Activated CD4-positive, alpha-beta T cell treated with anti-CD3 and anti-CD28 coated beads, Interleukin-2, amount 10 ng/mL, durations not matched to agents 24 days and 14 days (primary cell): ENCODE measurements at regions not wholly inside any gene's neighbourhood (a gene's known extent, or its start where the extent isn't known, plus 50 kb on each side); places are given as distances from the start of the nearest gene placed in this dataset.
"Not testable (repeated sequence)": the region's sequence is repeated elsewhere in the genome, so short reads cannot be mapped to it uniquely, and the experiment has no call there.

Source experiments
- DNase-seq: peaks from one replicate; pipeline ENCODE4 v3.0.0; 2022
- H3K27ac Mint-ChIP-seq: one replicate; pipeline ENCODE4 v1.8.0; 2022; ENCODE audit warnings: mild to moderate bottlenecking, mixed read lengths
- H3K27me3 Mint-ChIP-seq: one replicate; pipeline ENCODE4 v1.8.0; 2022; ENCODE audit warnings: mixed read lengths
- H3K36me3 Mint-ChIP-seq: one replicate; pipeline ENCODE4 v1.8.0; 2022; ENCODE audit warnings: low read depth, mild to moderate bottlenecking, mixed read lengths
- H3K4me1 Mint-ChIP-seq: one replicate; pipeline ENCODE4 v1.8.0; 2021; ENCODE audit warnings: mixed read lengths
- H3K4me3 Mint-ChIP-seq: one replicate; pipeline ENCODE4 v1.8.0; 2022; ENCODE audit warnings: mild to moderate bottlenecking, moderate library complexity, mixed read lengths
- H3K9me3 Mint-ChIP-seq: one replicate; pipeline ENCODE4 v1.8.0; 2021; ENCODE audit warnings: mixed read lengths
- intact Hi-C: fragments of 100-400 bp; cut with micrococcal nuclease; formaldehyde crosslinking; loops from one replicate; pipeline ENCODE4 v1.15.1; 2023

DNA sequence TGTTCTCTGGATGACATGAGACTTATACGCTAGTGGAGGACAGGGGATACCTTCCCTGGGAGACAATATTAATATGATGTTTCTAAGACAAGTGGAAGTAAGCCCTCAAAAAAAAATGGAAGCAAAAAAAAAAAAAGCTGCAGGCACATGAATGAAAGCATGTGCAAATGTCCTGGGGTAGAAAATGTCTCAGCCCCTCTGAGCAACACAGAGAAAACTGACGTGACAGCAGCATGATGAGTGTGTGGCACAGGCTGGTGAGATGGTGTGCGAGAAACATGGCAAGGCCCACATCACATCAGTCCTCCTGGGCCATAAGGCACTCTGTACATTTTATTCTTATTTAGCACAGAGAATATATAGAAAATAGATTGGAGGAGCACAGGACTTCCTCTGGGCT, 254.7 kb upstream of the PFKP start:
- no peaks in the 10 kb centered on the region for H3K9me3 Mint-ChIP-seq
- no peak overlapping the region for H3K4me3 Mint-ChIP-seq
- no peaks in the 10 kb centered on the region for H3K4me1 Mint-ChIP-seq
- H3K27ac Mint-ChIP-seq: no peak overlapping the region
- intact Hi-C loops: no loop called here
- peak; percentile 7 for DNase-seq
- H3K27me3 Mint-ChIP-seq: no peaks in the 10 kb centered on the region
- no peaks in the 10 kb centered on the region for H3K36me3 Mint-ChIP-seq

- Mint-ChIP-seq H3K4me3 (no peak overlapping the region), H3K36me3 (no peaks in the 10 kb centered on the region), H3K27me3 (peaks cover 3% of the 10 kb centered on the region), H3K27ac (no peak overlapping the region), H3K4me1 (no peaks in the 10 kb centered on the region), H3K9me3 (no peaks in the 10 kb centered on the region)
- intact Hi-C loops: no loop called here
- DNase-seq: peak; percentile 26
These were observed 267.2 kb upstream of the PFKP start for GRCh38 chr10:2800178-2800577.

- Mint-ChIP-seq H3K4me3 (no peak overlapping the region), H3K36me3 (no peaks in the 10 kb centered on the region), H3K27ac (no peak overlapping the region), H3K9me3 (peaks cover 3% of the 10 kb centered on the region), H3K27me3 (peaks cover 5% of the 10 kb centered on the region), H3K4me1 (no peaks in the 10 kb centered on the region)
- intact Hi-C loops: no loop called here
- DNase-seq: peak; percentile 22
These were observed 268.9 kb upstream of the PFKP start for GRCh38 chr10:2798336-2799022.

DNA sequence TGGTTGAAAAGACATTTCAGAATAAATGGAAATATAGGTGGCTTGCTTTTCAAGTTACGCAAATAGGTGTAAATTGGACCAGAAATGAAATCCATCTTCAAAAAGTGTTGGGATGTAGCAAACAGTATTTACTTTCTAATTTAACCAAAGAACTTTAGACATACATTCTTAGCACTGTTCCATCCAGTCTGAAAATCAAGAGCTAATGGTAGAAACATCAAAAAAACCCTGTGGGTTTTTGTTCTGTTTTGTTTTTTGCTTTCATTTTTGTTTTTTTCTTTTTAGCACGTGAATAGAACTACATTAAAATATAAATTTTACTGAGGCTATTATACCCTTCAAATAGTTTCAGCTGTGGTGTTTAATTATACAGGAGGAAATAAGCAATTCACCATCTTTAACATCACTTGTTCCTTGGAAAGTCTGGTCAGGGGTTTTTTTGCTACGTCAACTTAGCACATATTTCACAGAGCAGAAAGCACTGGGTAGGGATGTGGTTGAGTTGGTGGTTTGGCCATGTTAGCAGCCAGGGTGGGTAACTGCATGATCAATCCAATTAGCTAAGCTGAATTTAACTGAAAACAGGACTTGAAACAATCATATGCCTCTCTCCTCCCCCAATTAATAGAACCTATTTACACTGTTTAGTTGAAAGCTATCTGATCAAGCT, 275.4 kb upstream of the PFKP start:
- H3K36me3 Mint-ChIP-seq: no peaks in the 10 kb centered on the region
- no peak overlapping the region for H3K4me3 Mint-ChIP-seq
- peak overlapping the region; percentile 29 for H3K27ac Mint-ChIP-seq
- H3K9me3 Mint-ChIP-seq: peaks cover 3% of the 10 kb centered on the region
- peaks cover 5% of the 10 kb centered on the region for H3K4me1 Mint-ChIP-seq
- peaks cover 4% of the 10 kb centered on the region for H3K27me3 Mint-ChIP-seq
- peak; percentile 79 for DNase-seq
- intact Hi-C loops: no loop called here

DNA sequence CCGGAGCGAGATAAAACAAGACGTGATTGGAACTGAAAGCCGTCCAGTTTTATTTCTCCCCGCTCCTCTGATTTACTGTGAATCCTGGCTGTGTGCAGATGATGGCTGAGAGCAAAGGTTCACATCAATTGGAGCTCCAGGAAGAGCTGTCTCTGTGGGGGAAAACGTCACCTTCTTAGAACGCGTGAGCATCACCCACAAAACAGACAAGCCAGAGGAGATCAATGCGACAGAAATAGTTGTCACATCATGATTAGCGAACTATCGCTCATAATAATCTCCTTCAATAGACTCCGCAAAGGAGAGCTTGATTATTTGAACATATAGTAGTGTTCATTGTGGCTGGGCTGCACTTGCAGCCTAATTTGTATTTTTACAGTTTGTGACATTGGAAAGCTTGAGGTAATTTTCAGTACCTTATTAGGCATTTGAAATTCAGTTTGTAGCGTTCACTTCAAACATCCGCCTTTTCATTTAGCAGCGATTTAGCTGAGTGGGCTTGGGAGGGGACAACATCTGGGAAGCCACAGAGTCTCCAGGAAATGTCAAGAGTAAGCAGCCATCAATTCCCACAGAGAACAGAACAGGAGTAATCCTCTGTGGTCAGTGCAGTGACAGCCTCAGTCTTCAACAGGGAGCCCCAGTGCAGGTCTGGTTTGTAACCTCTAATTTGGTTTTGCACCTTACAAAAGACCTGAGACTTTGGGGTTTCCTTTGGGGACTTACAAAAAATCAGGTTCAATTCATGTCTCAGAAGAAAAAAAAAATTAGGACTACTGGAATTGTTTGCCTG, 276.8 kb upstream of the PFKP start:
- peaks cover 3% of the 10 kb centered on the region for H3K9me3 Mint-ChIP-seq
- no peak overlapping the region for H3K27ac Mint-ChIP-seq
- H3K4me3 Mint-ChIP-seq: no peak overlapping the region
- no peaks in the 10 kb centered on the region for H3K36me3 Mint-ChIP-seq
- no peak for DNase-seq
- H3K27me3 Mint-ChIP-seq: peaks cover 3% of the 10 kb centered on the region
- H3K4me1 Mint-ChIP-seq: peaks cover 5% of the 10 kb centered on the region
- intact Hi-C loops: no loop called here

DNA sequence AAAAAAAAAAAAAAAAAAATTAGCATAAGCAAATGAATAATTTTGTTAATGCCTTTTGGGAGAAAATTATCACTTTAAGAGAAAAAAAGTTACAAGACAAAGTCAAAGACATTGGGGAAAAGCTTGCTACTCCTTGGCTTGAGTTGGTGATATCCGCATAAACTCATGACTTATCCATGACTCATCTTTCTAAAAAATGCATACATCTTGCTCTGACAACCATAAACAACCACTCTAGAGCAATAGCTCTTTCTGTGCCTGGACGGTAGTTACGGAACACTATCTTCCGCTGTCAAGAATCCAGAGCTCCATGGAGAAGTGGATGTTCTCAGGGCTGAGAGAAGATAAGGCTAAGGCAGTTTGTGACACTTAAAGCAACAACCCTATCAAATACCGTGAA, 281.1 kb upstream of the PFKP start:
- no peaks in the 10 kb centered on the region for H3K9me3 Mint-ChIP-seq
- DNase-seq: no peak
- H3K27me3 Mint-ChIP-seq: peaks cover 2% of the 10 kb centered on the region
- H3K36me3 Mint-ChIP-seq: no peaks in the 10 kb centered on the region
- intact Hi-C loops: no loop called here
- H3K27ac Mint-ChIP-seq: no peak overlapping the region
- H3K4me3 Mint-ChIP-seq: no peak overlapping the region
- H3K4me1 Mint-ChIP-seq: peaks cover under 1% of the 10 kb centered on the region

GRCh38 chr10:2784766-2785165, 282.6 kb upstream of the PFKP start:
- no peaks in the 10 kb centered on the region for H3K4me1 Mint-ChIP-seq
- intact Hi-C loops: no loop called here
- DNase-seq: no peak
- no peak overlapping the region for H3K27ac Mint-ChIP-seq
- H3K4me3 Mint-ChIP-seq: no peak overlapping the region
- H3K27me3 Mint-ChIP-seq: peaks cover 4% of the 10 kb centered on the region
- no peaks in the 10 kb centered on the region for H3K9me3 Mint-ChIP-seq
- H3K36me3 Mint-ChIP-seq: no peaks in the 10 kb centered on the region

DNA sequence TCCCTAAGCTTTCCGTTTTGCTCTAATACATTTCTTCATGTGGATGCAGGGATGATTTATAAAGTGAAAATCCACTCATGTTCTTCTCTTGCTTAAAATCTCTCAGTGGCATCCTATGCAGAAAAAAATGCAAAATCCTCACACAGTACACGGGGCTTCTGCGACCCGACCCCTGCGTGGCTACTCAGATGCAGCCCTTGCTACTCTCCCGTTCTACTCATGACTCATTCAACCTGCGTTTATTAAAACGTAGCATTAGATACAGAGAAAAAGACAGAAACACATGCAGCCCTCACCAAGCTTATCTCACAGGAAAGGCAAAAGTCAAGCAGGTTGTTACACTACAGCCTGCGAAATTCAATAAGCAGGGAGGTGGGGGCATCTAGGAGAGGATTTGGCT, 284.4 kb upstream of the PFKP start:
- H3K9me3 Mint-ChIP-seq: no peaks in the 10 kb centered on the region
- no peaks in the 10 kb centered on the region for H3K4me1 Mint-ChIP-seq
- intact Hi-C loops: no loop called here
- no peak overlapping the region for H3K27ac Mint-ChIP-seq
- H3K27me3 Mint-ChIP-seq: peaks cover 4% of the 10 kb centered on the region
- no peaks in the 10 kb centered on the region for H3K36me3 Mint-ChIP-seq
- no peak for DNase-seq
- no peak overlapping the region for H3K4me3 Mint-ChIP-seq

- no peaks in the 10 kb centered on the region for H3K36me3 Mint-ChIP-seq
- no peaks in the 10 kb centered on the region for H3K9me3 Mint-ChIP-seq
- peaks cover 4% of the 10 kb centered on the region for H3K27me3 Mint-ChIP-seq
- intact Hi-C loops: no loop called here
- DNase-seq: no peak
- H3K27ac Mint-ChIP-seq: no peak overlapping the region
- H3K4me1 Mint-ChIP-seq: no peaks in the 10 kb centered on the region
- no peak overlapping the region for H3K4me3 Mint-ChIP-seq
These were observed 285.1 kb upstream of the PFKP start for GRCh38 chr10:2782265-2782664.

DNA sequence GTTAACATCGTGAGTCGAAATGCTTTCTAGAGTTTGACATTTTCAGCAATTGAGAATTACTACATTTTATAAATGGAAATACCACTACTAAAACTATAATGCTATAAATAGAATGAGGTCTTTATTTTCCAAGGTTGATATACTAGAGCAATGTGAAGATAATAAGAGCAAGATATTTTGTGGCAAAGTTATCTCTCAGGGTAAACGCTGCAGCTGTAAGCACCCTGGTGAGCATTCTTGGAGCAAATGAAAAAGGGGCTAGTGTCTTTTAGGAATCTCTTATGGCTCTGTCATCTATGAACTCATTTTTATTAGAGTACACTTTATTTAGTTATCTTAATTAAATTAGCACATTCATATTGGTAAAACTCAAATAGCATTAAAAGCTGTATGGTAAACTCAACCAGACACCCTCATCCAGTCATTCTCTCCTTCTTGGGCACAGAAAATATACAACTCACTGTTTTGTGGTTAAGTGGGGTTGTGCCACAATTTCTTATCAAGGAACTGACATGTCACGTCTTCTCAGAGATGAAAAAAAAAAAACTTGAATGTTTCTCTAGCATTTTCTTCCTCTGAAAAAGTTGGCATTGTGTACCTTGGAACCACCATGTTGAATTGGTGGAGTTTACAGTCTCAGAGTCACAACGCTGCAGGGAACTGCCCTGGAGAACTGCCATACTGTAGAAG, 289.5 kb upstream of the PFKP start:
- Mint-ChIP-seq H3K27me3 (peaks cover 4% of the 10 kb centered on the region), H3K36me3 (no peaks in the 10 kb centered on the region), H3K4me3 (no peak overlapping the region), H3K9me3 (no peaks in the 10 kb centered on the region), H3K4me1 (no peaks in the 10 kb centered on the region), H3K27ac (no peak overlapping the region)
- intact Hi-C loops: no loop called here
- DNase-seq: peak; percentile 11

DNA sequence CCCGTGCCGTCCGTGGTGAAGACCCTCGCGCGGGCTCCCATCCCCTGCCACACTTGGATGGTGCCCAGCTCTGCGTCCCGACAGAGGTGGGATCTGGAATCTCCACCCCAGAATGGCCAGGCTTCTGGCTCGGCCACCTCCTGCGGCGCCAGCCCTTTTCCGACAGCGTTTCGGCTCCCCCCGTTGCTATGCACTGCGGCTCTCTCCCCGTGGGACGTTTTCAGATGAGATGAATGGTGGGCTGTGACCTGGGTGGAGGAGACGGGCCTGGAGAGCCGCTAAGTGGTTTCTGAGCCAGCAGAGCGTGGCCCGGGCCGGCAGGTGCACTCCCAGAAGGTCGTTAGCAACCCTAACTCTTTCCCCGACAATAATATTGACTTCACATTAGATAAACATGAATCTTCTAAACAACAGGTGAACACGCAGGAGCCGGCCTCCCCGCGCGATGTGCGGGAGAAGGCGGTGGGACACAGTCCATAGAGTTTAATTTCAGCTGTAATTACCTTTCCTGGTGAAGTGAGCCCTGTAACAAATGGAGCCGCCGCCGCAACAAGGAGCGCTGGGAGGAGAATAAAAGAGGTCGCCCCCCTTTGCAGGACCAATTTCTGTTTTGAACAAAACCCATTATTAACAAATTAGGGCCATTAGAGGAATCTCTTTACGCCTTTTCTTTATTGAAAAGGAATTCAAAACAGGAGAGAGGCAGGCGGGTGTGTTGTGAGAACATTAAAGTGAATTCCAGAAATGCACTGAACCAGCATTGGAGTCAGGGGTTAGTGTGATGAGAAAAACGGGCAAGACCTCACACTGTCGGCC, 294.3 kb upstream of the PFKP start:
- Mint-ChIP-seq H3K4me1 (no peaks in the 10 kb centered on the region), H3K27me3 (peaks cover 2% of the 10 kb centered on the region), H3K27ac (no peak overlapping the region), H3K36me3 (no peaks in the 10 kb centered on the region), H3K4me3 (no peak overlapping the region), H3K9me3 (no peaks in the 10 kb centered on the region)
- intact Hi-C loops: no loop called here
- DNase-seq: peak; percentile 29

DNA sequence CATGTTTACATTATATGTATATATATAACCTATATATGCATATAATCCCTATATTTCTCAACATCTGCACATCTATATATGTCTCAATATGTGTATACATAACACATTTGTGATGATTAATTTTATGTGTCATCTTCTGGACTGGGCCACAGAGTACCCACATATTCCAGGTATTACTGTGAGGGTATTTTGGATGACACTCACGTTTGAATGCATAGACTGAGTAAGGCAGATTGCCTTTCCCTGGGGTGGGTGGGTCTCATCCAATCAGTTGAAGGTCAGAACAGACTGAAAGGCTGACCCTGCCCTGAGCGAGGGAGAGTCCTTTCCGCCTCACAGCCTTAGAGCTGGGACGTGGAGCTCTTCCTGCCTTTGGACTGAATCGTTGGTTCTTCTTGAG, 295.2 kb upstream of the PFKP start:
- no peaks in the 10 kb centered on the region for H3K36me3 Mint-ChIP-seq
- peak; percentile 21 for DNase-seq
- H3K4me1 Mint-ChIP-seq: no peaks in the 10 kb centered on the region
- no peak overlapping the region for H3K27ac Mint-ChIP-seq
- intact Hi-C loops: no loop called here
- no peak overlapping the region for H3K4me3 Mint-ChIP-seq
- peaks cover 2% of the 10 kb centered on the region for H3K27me3 Mint-ChIP-seq
- H3K9me3 Mint-ChIP-seq: no peaks in the 10 kb centered on the region

GRCh38 chr10:2767293-2767692, 300.1 kb upstream of the PFKP start:
- H3K36me3 Mint-ChIP-seq, intact Hi-C loops, H3K27ac Mint-ChIP-seq, H3K27me3 Mint-ChIP-seq, H3K4me1 Mint-ChIP-seq, H3K9me3 Mint-ChIP-seq, H3K4me3 Mint-ChIP-seq, DNase-seq: not testable (repeated sequence)
